ENCODE measurements at regions not wholly inside any gene's neighbourhood (a gene's known extent, or its start where the extent isn't known, plus 50 kb on each side); places are given as distances from the start of the nearest gene placed in this dataset.
A peak's percentile ranks its signal among the peaks of the same experiment; 100 is the strongest.

GRCh38 chr5:96340357-96340756 is 92.7 kb downstream of the PCSK1 start:
- no peak for DNase-seq

DNA sequence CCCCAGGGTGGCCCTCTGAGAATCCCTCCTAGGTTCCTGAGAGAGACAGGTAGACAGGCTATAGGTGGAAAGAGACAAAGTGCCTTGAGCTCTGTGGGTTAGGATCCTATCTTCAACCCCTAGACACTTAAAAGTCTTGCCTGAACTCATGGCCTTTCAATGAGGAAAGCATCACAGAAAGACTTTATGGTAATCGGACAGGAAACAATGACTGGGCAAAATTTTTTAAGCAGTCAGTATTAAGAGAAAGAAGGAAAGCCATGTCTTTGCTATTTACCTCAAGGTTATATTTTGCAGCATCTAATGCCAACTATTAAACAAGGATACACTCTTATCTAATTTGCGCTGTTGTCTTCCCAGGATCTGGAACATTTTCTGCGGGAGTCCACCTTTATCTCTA is 93.2 kb downstream of the PCSK1 start:
- no peak for DNase-seq

GRCh38 chr5:96338624-96339415 is 94.2 kb downstream of the PCSK1 start:
- DNase-seq, result no peak

GRCh38 chr5:96338091-96338490 is 95.0 kb downstream of the PCSK1 start:
- DNase-seq, result no peak

- DNase-seq, result no peak
Measured at GRCh38 chr5:96337048-96337781, 95.8 kb downstream of the PCSK1 start.

DNA sequence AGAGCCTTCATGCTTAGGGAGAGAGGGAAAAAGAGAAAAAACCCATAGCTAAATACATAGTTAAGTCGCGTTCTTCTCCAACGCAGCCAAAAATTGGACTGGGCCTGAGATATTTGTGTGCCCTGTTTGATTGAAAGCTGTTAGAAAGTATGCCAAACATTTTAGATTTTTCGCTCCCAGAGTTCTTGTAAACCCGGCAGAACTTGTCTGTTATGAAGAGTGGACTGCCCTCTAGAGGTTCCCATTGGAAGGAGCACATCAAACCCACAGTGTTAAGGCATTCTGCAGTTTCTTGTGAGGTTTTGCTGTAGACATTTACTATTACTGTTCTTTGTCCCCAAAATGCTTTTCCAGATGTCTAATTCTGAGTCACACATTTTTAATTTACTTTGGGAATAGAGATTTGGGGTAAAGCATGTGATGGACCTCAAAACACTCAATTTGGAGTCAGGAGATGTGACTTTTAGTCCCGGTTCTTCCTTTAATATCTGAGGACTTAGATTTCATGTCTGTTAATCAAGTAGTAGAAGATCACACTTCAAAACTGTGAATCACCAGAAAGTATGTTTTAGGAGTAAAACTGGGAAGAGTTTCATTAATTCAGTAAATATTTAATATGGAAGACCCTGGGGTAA is 96.6 kb downstream of the PCSK1 start:
- peak; percentile 34 for DNase-seq

GRCh38 chr5:96335873-96336272 is 97.2 kb downstream of the PCSK1 start:
- DNase-seq, result no peak

DNA sequence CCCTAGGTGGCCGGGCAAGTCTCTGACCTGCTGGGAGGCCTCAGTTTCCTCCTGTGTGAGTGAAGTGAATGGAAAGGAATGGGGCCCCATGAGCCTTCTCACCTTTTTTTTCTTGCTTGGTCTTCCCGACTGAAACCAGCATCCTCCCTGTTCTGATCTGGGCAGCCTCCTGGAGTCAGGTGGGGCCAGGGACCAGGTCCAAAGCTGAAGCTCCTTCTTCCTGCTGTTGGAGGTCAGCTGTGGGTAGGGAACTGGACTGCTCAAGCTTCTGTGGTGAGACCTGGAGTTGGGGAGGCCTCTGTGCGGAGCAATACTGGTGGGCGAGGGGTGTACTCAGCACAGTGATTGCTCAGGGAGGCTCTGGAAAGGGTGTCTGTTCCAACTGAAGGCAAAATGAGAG is 99.7 kb downstream of the PCSK1 start:
- DNase-seq, result no peak

DNA sequence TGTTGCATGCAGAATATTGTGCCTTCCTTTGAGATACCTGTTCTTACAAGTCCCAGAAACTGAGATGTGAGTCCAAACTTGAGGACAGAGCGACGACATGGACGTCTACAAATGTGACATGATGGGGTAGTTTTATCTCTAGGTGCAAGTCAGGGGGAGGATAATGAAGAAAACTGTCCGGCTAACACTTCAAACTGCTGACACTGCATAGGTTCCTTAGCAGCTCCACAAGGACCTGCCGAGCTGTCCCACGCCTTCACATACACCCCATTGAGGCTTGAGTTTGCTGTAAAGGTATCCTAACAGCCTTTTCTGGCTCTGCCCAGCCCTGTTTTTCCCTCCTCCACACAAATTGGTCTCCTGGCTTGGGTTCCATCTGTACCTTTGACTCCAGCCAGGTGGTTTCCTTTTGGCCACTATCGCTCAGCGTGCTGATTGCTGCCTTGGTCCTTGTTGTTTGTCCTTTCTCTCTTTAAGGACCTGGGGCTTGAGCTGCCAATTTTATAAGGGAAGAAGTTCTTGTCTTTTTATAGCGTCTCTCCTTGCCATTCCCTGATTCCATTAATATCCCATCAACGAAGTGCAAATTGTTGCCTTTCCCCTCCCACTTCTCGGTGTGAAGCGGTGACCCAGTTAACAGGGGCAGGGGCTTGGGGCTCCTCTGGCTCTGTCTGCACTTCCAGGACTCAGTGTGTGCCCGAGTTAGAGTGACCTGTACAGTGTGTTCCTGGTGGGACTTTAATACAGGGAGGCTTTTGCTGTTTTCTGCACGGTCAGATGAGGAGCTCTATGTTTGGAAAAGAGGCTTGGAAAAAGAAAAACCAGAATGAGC is 100.3 kb downstream of the PCSK1 start:
- DNase-seq, result no peak

DNA sequence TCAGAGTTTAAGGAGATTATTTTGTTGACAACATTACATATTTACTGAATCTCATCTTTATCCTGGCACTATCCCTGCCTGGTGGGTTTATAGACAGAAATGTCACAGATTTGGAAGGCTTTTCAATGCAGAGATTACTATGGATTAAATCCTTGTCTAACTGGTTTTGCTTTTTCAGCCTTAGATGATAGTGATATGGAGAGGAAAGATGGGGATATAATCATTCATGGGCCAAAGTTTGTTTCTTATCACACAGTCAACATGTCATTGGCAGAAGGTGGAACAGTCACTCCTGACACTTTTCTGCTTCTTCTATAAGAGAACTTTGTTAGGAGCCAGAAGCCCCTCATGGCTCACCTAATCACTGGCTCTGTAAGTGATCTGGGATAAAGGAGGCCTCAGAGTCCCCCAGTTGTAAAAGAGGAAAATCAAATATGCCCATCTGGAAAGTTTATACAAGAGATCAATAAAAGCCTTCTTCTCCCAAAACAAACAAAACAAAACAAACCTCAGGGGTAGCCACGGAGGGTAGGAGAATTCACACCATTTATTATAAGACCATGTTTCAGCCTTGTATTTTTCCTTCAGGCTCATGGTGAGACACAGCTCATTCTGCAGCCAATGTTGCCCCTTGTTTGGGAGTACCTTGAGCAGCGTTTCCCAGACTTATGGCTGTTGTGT is 101.2 kb downstream of the PCSK1 start:
- DNase-seq, result no peak

- DNase-seq, result no peak
Measured at GRCh38 chr5:96331210-96331609, 101.8 kb downstream of the PCSK1 start.

- DNase-seq, result no peak
Measured at GRCh38 chr5:96330530-96331140, 102.4 kb downstream of the PCSK1 start.

GRCh38 chr5:96329886-96330529 is 103.0 kb downstream of the PCSK1 start:
- no peak for DNase-seq

GRCh38 chr5:96329289-96329688 is 103.8 kb downstream of the PCSK1 start:
- DNase-seq, result no peak

- no peak for DNase-seq
Measured at GRCh38 chr5:96327722-96328121, 105.3 kb downstream of the PCSK1 start.

DNA sequence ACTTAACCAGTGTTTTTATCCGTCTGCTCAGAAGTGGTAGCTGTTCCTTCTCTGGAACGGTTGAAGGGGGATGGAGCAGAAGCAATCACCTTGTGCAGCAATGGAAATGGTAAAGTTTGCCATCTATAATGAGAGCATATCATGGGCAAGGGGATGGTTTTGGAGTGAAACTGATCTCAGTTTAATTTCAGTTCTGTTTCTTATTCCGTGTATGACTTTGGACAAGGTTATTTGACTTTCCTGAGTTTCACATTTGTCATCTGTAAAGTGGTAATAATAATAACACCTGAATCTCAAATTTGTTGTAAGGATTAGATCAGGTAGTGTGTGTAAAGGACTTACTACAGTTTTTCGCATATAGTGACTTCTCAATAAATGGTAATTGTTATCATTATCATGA is 106.1 kb downstream of the PCSK1 start:
- no peak for DNase-seq

- no peak for DNase-seq
Measured at GRCh38 chr5:96324708-96325107, 108.3 kb downstream of the PCSK1 start.

- DNase-seq, result no peak
Measured at GRCh38 chr5:96322865-96323264, 110.2 kb downstream of the PCSK1 start.

- DNase-seq, result no peak
Measured at GRCh38 chr5:96322217-96322616, 110.8 kb downstream of the PCSK1 start.

- DNase-seq, result no peak
Measured at GRCh38 chr5:96321345-96321744, 111.7 kb downstream of the PCSK1 start.

DNA sequence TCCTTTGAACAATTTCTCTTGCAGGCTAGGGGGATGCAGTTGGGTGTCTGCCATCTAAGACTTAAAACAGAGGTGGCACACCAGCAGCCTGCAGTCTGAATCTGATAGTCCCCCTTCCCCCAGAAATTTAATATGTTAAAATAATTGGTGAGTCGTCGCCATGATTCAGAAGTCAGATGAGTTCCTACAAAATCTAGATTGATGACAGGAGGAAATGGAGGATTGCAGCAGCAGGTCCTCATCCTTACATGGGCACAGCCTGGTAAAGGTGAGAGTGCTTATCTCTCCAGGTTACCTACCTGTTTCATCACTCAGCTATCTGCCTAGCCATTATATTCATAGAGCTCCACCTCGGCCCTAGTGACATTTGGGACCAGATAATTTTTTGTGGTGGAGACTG is 112.3 kb downstream of the PCSK1 start:
- DNase-seq, result no peak
